GM12878 (cell line): ENCODE measurements at regions not wholly inside any gene's neighbourhood (a gene's known extent, or its start where the extent isn't known, plus 50 kb on each side); places are given as distances from the start of the nearest gene placed in this dataset.

Experiments
- ATAC-seq: fragments of 200-7000 bp; cut with Tn5 transposase; 3 replicates; pipeline ENCODE4 v1.9.1; 2020; ENCODE audit warnings: mild to moderate bottlenecking, moderate library complexity
- BruUV-seq: library from RNA; stranded (reverse); fragments of 400-500 nt; replicated peaks from 2 replicates; lab custom pipeline; 2021; lab: Mats Ljungman, UMichigan
- CTCF ChIA-PET: fragments of 300-600 bp; sonication (Branson Sonifier 250); formaldehyde crosslinking; extraction: SDS; loops from one replicate; lab custom pipeline; 2021; ENCODE audit warnings: inconsistent platforms; lab: Yijun Ruan, JAX
- POLR2A ChIA-PET: fragments of 350-600 bp; formaldehyde crosslinking; extraction: SDS; loops from one replicate; lab custom pipeline; 2021; ENCODE audit warnings: inconsistent platforms; lab: Charles Lee
- RAD21 ChIA-PET: fragments of 300-600 bp; sonication (Branson Sonifier 250); formaldehyde crosslinking; loops from one replicate; lab custom pipeline; 2023; ENCODE audit warnings: antibody characterized with exemption; ENCODE audit not compliant: unreplicated experiment; lab: Charles Lee
- SMC1A ChIA-PET: fragments of 300-600 bp; sonication (Branson Sonifier 250); formaldehyde crosslinking; loops from one replicate; lab custom pipeline; 2023; ENCODE audit not compliant: unreplicated experiment, uncharacterized antibody; lab: Charles Lee
- DNase-seq: peaks from one replicate; pipeline ENCODE4 v3.0.0-alpha.2; 2011; ENCODE audit warnings: low read depth, low spot score
- FAIRE-seq: peaks from 3 replicates; lab custom pipeline; 2011; peaks lifted over from hg19 to GRCh38; lab: Jason Lieb, UNC
- H2AFZ ChIP-seq: 2 replicates; pipeline ENCODE4 v1.6.0; 2011; ENCODE audit warnings: low read depth, low read length, control low read depth; ENCODE audit not compliant: control insufficient read depth
- H3K27ac ChIP-seq: 2 replicates; pipeline ENCODE4 v1.5.1; 2011; ENCODE audit warnings: control low read depth; ENCODE audit not compliant: control insufficient read depth, insufficient read depth
- H3K27me3 ChIP-seq, 2 experiments: replicated peaks in 1 of 2; 2 replicates each; pipeline versions ENCODE4 v1.6.0 to v1.6.1; 2011; ENCODE audit warnings: low read length in 1 of 2; ENCODE audit not compliant: control insufficient read depth in 2 of 2, insufficient read depth in 2 of 2
- H3K36me3 ChIP-seq, 2 experiments: 2 replicates each; pipeline ENCODE4 v1.5.1; 2011; ENCODE audit warnings: low read length in 1 of 2; ENCODE audit not compliant: control insufficient read depth in 2 of 2, insufficient read depth in 2 of 2
- H3K4me1 ChIP-seq: 2 replicates; pipeline ENCODE4 v1.6.1; 2011; ENCODE audit warnings: mild to moderate bottlenecking, low read length, moderate library complexity, mixed read lengths; ENCODE audit not compliant: control insufficient read depth, insufficient read depth
- H3K4me2 ChIP-seq: 2 replicates; pipeline ENCODE4 v1.6.0; 2011; ENCODE audit warnings: control low read depth; ENCODE audit not compliant: control insufficient read depth, insufficient read depth
- H3K4me3 ChIP-seq: fragments of 200-600 bp; sonication (generic); 2 replicates; pipeline ENCODE4 v1.5.1; 2016
- H3K79me2 ChIP-seq: 2 replicates; pipeline ENCODE4 v1.6.0; 2011; ENCODE audit warnings: low read length; ENCODE audit not compliant: control insufficient read depth, insufficient read depth
- H3K9ac ChIP-seq: 2 replicates; pipeline ENCODE4 v1.8.0; 2011; ENCODE audit warnings: low read length, control low read depth, mixed read lengths; ENCODE audit not compliant: control insufficient read depth, insufficient read depth
- H3K9me3 ChIP-seq: replicated peaks from 3 replicates; pipeline ENCODE4 v1.5.1; 2011; ENCODE audit warnings: mild to moderate bottlenecking, low read length; ENCODE audit not compliant: control insufficient read depth, insufficient read depth
- H4K20me1 ChIP-seq: 2 replicates; pipeline ENCODE4 v1.6.0; 2011; ENCODE audit not compliant: control insufficient read depth, insufficient read depth
- BRCA1 ChIP-seq: IDR thresholded peaks from 2 replicates; pipeline ENCODE4 v1.6.1; 2011; ENCODE audit warnings: low read depth, low read length, improper control_type of control experiment
- IKZF2 ChIP-seq, 2 experiments: fragments of 450-650 bp; IDR thresholded peaks; 2 replicates each; pipeline ENCODE4 v1.6.1; 2017; ENCODE audit warnings: mild to moderate bottlenecking in 2 of 2, moderate library complexity in 2 of 2
- POLR2AphosphoS5 ChIP-seq: IDR thresholded peaks from 2 replicates; pipeline ENCODE4 v1.6.1; 2011; ENCODE audit warnings: mild to moderate bottlenecking, low read length, inconsistent platforms
- RBBP5 ChIP-seq: fragments of 200-600 bp; sonication (generic); conservative IDR thresholded peaks from 2 replicates; pipeline ENCODE4 v1.6.1; 2016
- SMAD5 ChIP-seq: IDR thresholded peaks from 2 replicates; pipeline ENCODE4 v1.6.1; 2016; ENCODE audit warnings: antibody characterized with exemption, low read depth
- SPI1 ChIP-seq: IDR thresholded peaks from 2 replicates; pipeline ENCODE4 v1.6.1; 2011; ENCODE audit warnings: low read depth, mild to moderate bottlenecking, low read length, moderate library complexity, borderline replicate concordance; ENCODE audit not compliant: insufficient read depth
- SREBF1 ChIP-seq: IDR thresholded peaks from 2 replicates; pipeline ENCODE4 v1.6.1; 2012; ENCODE audit warnings: mild to moderate bottlenecking, low read length
- TCF7 ChIP-seq: IDR thresholded peaks from 2 replicates; pipeline ENCODE4 v1.6.1; 2014; ENCODE audit warnings: antibody characterized with exemption, borderline replicate concordance
- USF1 ChIP-seq: IDR thresholded peaks from 2 replicates; pipeline ENCODE4 v1.6.1; 2011; ENCODE audit warnings: borderline replicate concordance, low read depth, mild to moderate bottlenecking, moderate library complexity, mixed read lengths, low read length; ENCODE audit not compliant: insufficient read depth; ENCODE audit errors: extremely low read length
- ZSCAN29 ChIP-seq: fragments of 450-650 bp; IDR thresholded peaks from 2 replicates; pipeline ENCODE4 v1.6.1; 2017; ENCODE audit warnings: mild to moderate bottlenecking, moderate library complexity
- WGBS: methylation state at CpG from one replicate; pipeline ENCODE4 v1.1.6; 2016; ENCODE audit warnings: low lambda C conversion rate; ENCODE audit not compliant: insufficient replicate concordance, insufficient coverage; ENCODE audit errors: missing lambda C conversion rate; 5-methylcytosine and 5-hydroxymethylcytosine counted together
- in situ Hi-C: fragments of 300-500 bp; cut with MboI; formaldehyde crosslinking; loops from 9 replicates; pipeline ENCODE4 v1.14.3; 2018; ENCODE audit warnings: mixed read lengths
- intact Hi-C: fragments of 100-400 bp; cut with micrococcal nuclease; formaldehyde crosslinking; loops from one replicate; pipeline ENCODE4 v1.14.2; 2022; ENCODE audit not compliant: unreplicated experiment
- TF ChIP-seq, protein P1 (sequence below): IDR thresholded peaks from 2 replicates; pipeline ENCODE4 v1.6.1; 2012; ENCODE audit warnings: mild to moderate bottlenecking, low read depth, low read length
- TF ChIP-seq, protein P2 (sequence below): fragments of 450-650 bp; IDR thresholded peaks from 2 replicates; pipeline ENCODE4 v1.6.1; 2017; ENCODE audit warnings: borderline replicate concordance
- TF ChIP-seq, protein P3 (sequence below): IDR thresholded peaks from 2 replicates; pipeline ENCODE4 v1.6.1; 2012; ENCODE audit warnings: low read length, inconsistent platforms

DNA sequence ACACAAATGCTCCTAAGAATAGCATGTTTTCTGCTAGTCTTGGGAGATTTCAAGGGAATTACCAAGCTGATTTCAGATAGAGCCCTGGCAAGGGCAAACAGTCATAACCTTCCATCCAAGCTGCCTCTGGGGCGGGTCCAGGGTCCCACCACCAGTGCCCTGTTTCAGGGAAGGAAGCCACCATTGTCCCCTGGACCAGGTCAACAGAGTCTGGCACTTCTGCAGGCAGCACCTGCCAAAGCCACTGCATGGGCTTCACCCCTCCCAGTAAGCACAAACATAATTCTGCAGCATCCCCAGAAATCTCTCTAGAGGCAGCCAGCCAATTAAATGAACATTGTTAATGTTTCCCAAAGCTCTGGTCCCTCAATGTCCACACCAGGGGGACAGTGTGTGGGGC lies 143.0 kb downstream of the SALL1 start:
- POLR2A ChIA-PET = no interaction called here
- ATAC-seq = no peak
- no peak overlapping the region for H3K4me3 ChIP-seq
- RAD21 ChIA-PET = no interaction called here
- H3K9me3 ChIP-seq = no peaks in the 10 kb centered on the region
- no peak for FAIRE-seq
- no peak overlapping the region for H2AFZ ChIP-seq
- no peaks in the 10 kb centered on the region for H3K27me3 ChIP-seq
- no peak overlapping the region for H3K4me2 ChIP-seq
- BruUV-seq = no TSS peak
- H3K36me3 ChIP-seq = no peaks in the 10 kb centered on the region
- SMC1A ChIA-PET = no interaction called here
- WGBS = 0% methylated on average over 1 of the region's 1 CpG
- DNase-seq = no peak
- intact Hi-C loops = no loop called here
- H4K20me1 ChIP-seq = no peaks in the 10 kb centered on the region
- TF ChIP-seq BRCA1 = no peak
- TF ChIP-seq SREBF1 = no peak
- no peak for TF ChIP-seq SMAD5
- no peak for TF ChIP-seq ZSCAN29
- no peak for TF ChIP-seq RBBP5
- TF ChIP-seq, protein P1, sequence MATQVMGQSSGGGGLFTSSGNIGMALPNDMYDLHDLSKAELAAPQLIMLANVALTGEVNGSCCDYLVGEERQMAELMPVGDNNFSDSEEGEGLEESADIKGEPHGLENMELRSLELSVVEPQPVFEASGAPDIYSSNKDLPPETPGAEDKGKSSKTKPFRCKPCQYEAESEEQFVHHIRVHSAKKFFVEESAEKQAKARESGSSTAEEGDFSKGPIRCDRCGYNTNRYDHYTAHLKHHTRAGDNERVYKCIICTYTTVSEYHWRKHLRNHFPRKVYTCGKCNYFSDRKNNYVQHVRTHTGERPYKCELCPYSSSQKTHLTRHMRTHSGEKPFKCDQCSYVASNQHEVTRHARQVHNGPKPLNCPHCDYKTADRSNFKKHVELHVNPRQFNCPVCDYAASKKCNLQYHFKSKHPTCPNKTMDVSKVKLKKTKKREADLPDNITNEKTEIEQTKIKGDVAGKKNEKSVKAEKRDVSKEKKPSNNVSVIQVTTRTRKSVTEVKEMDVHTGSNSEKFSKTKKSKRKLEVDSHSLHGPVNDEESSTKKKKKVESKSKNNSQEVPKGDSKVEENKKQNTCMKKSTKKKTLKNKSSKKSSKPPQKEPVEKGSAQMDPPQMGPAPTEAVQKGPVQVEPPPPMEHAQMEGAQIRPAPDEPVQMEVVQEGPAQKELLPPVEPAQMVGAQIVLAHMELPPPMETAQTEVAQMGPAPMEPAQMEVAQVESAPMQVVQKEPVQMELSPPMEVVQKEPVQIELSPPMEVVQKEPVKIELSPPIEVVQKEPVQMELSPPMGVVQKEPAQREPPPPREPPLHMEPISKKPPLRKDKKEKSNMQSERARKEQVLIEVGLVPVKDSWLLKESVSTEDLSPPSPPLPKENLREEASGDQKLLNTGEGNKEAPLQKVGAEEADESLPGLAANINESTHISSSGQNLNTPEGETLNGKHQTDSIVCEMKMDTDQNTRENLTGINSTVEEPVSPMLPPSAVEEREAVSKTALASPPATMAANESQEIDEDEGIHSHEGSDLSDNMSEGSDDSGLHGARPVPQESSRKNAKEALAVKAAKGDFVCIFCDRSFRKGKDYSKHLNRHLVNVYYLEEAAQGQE = no peak
- no peak for TF ChIP-seq TCF7
- no peak for TF ChIP-seq POLR2AphosphoS5
- TF ChIP-seq, protein P2, sequence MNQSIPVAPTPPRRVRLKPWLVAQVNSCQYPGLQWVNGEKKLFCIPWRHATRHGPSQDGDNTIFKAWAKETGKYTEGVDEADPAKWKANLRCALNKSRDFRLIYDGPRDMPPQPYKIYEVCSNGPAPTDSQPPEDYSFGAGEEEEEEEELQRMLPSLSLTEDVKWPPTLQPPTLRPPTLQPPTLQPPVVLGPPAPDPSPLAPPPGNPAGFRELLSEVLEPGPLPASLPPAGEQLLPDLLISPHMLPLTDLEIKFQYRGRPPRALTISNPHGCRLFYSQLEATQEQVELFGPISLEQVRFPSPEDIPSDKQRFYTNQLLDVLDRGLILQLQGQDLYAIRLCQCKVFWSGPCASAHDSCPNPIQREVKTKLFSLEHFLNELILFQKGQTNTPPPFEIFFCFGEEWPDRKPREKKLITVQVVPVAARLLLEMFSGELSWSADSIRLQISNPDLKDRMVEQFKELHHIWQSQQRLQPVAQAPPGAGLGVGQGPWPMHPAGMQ = no peak
- TF ChIP-seq IKZF2 (IDR thresholded peaks at IDR 0.05) = no peak
- TF ChIP-seq, protein P3, sequence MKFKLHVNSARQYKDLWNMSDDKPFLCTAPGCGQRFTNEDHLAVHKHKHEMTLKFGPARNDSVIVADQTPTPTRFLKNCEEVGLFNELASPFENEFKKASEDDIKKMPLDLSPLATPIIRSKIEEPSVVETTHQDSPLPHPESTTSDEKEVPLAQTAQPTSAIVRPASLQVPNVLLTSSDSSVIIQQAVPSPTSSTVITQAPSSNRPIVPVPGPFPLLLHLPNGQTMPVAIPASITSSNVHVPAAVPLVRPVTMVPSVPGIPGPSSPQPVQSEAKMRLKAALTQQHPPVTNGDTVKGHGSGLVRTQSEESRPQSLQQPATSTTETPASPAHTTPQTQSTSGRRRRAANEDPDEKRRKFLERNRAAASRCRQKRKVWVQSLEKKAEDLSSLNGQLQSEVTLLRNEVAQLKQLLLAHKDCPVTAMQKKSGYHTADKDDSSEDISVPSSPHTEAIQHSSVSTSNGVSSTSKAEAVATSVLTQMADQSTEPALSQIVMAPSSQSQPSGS = no peak
- TF ChIP-seq USF1 = no peak
- no peak for TF ChIP-seq SPI1
- no peak overlapping the region for H3K27ac ChIP-seq
- CTCF ChIA-PET = no interaction called here
- no peaks in the 10 kb centered on the region for H3K4me1 ChIP-seq
- H3K79me2 ChIP-seq = no peaks in the 10 kb centered on the region
- in situ Hi-C loops = no loop called here
- no peak overlapping the region for H3K9ac ChIP-seq
